ENCODE measurements at regions not wholly inside any gene's neighbourhood (a gene's known extent, or its start where the extent isn't known, plus 50 kb on each side); places are given as distances from the start of the nearest gene placed in this dataset.

- Histone ChIP-seq H4K5ac (ENCODE audit: low read length) (no peak overlapping the region), H3K79me2 (ENCODE audit: control insufficient read depth, insufficient read depth, low read length) (no peaks in the 10 kb centered on the region), H3K36me3 (ENCODE audit: control insufficient read depth, insufficient read depth, low read length) (no peaks in the 10 kb centered on the region), H3K4me2 (ENCODE audit: low read length) (no peak overlapping the region), H2BK120ac (ENCODE audit: low read depth, low read length) (no peak overlapping the region), H2BK5ac (ENCODE audit: low read length) (no peak overlapping the region), H3K9ac (ENCODE audit: low read length) (no peak overlapping the region), H3K27ac (ENCODE audit: low read depth, low read length) (no peak overlapping the region), H3K23ac (ENCODE audit: low read length) (no peak overlapping the region), H2AK5ac (ENCODE audit: low read length) (no peak overlapping the region), H3K4me1 (ENCODE audit: control insufficient read depth, low read depth, low read length) (no peaks in the 10 kb centered on the region), H3K4ac (ENCODE audit: low read depth, low read length) (no peak overlapping the region), H3K79me1 (ENCODE audit: low read length) (no peaks in the 10 kb centered on the region), H3K27me3 (ENCODE audit: insufficient read depth, low read length, poor library complexity) (no peaks in the 10 kb centered on the region), H3K56ac (ENCODE audit: low read length) (no peak overlapping the region), H4K8ac (ENCODE audit: low read depth, low read length) (no peak overlapping the region), H2BK15ac (replicated peaks; ENCODE audit: low read depth) (no peak overlapping the region), H3K4me3 (ENCODE audit: low read length) (no peak overlapping the region), H3K18ac (ENCODE audit: low read length) (no peak overlapping the region)
- no peak for DNase-seq
- WGBS (ENCODE audit: extremely low coverage, insufficient coverage, low lambda C conversion rate), result no CpG with 5 or more reads among the region's 7 CpGs
Measured at GRCh38 chr10:3325954-3326750, 153.6 kb upstream of the PITRM1 start.

GRCh38 chr10:3324612-3325038 lies 152.0 kb upstream of the PITRM1 start:
- no peak overlapping the region for H3K18ac ChIP-seq (ENCODE audit: low read length)
- WGBS (ENCODE audit: extremely low coverage, insufficient coverage, low lambda C conversion rate), result no CpG with 5 or more reads among the region's 8 CpGs
- H3K79me1 ChIP-seq (ENCODE audit: low read length), result no peaks in the 10 kb centered on the region
- no peaks in the 10 kb centered on the region for H3K27me3 ChIP-seq (ENCODE audit: insufficient read depth, low read length, poor library complexity)
- no peak overlapping the region for H3K4me3 ChIP-seq (ENCODE audit: low read length)
- H4K5ac ChIP-seq (ENCODE audit: low read length), result no peak overlapping the region
- H3K79me2 ChIP-seq (ENCODE audit: control insufficient read depth, insufficient read depth, low read length), result no peaks in the 10 kb centered on the region
- no peaks in the 10 kb centered on the region for H3K36me3 ChIP-seq (ENCODE audit: control insufficient read depth, insufficient read depth, low read length)
- no peak overlapping the region for H4K8ac ChIP-seq (ENCODE audit: low read depth, low read length)
- no peak overlapping the region for H3K27ac ChIP-seq (ENCODE audit: low read depth, low read length)
- no peak overlapping the region for H3K4ac ChIP-seq (ENCODE audit: low read depth, low read length)
- no peak overlapping the region for H3K9ac ChIP-seq (ENCODE audit: low read length)
- no peak overlapping the region for H2BK5ac ChIP-seq (ENCODE audit: low read length)
- H3K23ac ChIP-seq (ENCODE audit: low read length), result no peak overlapping the region
- no peaks in the 10 kb centered on the region for H3K4me1 ChIP-seq (ENCODE audit: control insufficient read depth, low read depth, low read length)
- no peak for DNase-seq
- H2BK120ac ChIP-seq (ENCODE audit: low read depth, low read length), result no peak overlapping the region
- no peak overlapping the region for H2BK15ac ChIP-seq (replicated peaks; ENCODE audit: low read depth)
- H3K56ac ChIP-seq (ENCODE audit: low read length), result no peak overlapping the region
- H2AK5ac ChIP-seq (ENCODE audit: low read length), result no peak overlapping the region
- no peak overlapping the region for H3K4me2 ChIP-seq (ENCODE audit: low read length)

GRCh38 chr10:3323865-3324498 lies 151.4 kb upstream of the PITRM1 start:
- H4K5ac ChIP-seq (ENCODE audit: low read length), result no peak overlapping the region
- H2BK15ac ChIP-seq (replicated peaks; ENCODE audit: low read depth), result no peak overlapping the region
- no peak overlapping the region for H3K9ac ChIP-seq (ENCODE audit: low read length)
- no peaks in the 10 kb centered on the region for H3K36me3 ChIP-seq (ENCODE audit: control insufficient read depth, insufficient read depth, low read length)
- DNase-seq, result no peak
- H2AK5ac ChIP-seq (ENCODE audit: low read length), result no peak overlapping the region
- H3K79me2 ChIP-seq (ENCODE audit: control insufficient read depth, insufficient read depth, low read length), result no peaks in the 10 kb centered on the region
- no peaks in the 10 kb centered on the region for H3K27me3 ChIP-seq (ENCODE audit: insufficient read depth, low read length, poor library complexity)
- H3K4me2 ChIP-seq (ENCODE audit: low read length), result no peak overlapping the region
- H2BK120ac ChIP-seq (ENCODE audit: low read depth, low read length), result no peak overlapping the region
- H3K4me3 ChIP-seq (ENCODE audit: low read length), result no peak overlapping the region
- H3K56ac ChIP-seq (ENCODE audit: low read length), result no peak overlapping the region
- no CpG with 5 or more reads among the region's 11 CpGs for WGBS (ENCODE audit: extremely low coverage, insufficient coverage, low lambda C conversion rate)
- no peak overlapping the region for H3K27ac ChIP-seq (ENCODE audit: low read depth, low read length)
- H3K18ac ChIP-seq (ENCODE audit: low read length), result no peak overlapping the region
- H3K79me1 ChIP-seq (ENCODE audit: low read length), result no peaks in the 10 kb centered on the region
- no peak overlapping the region for H3K4ac ChIP-seq (ENCODE audit: low read depth, low read length)
- no peak overlapping the region for H4K8ac ChIP-seq (ENCODE audit: low read depth, low read length)
- no peaks in the 10 kb centered on the region for H3K4me1 ChIP-seq (ENCODE audit: control insufficient read depth, low read depth, low read length)
- no peak overlapping the region for H3K23ac ChIP-seq (ENCODE audit: low read length)
- no peak overlapping the region for H2BK5ac ChIP-seq (ENCODE audit: low read length)

- Histone ChIP-seq H3K56ac (ENCODE audit: low read length) (no peak overlapping the region), H3K4me1 (ENCODE audit: control insufficient read depth, low read depth, low read length) (no peaks in the 10 kb centered on the region), H3K36me3 (ENCODE audit: control insufficient read depth, insufficient read depth, low read length) (no peaks in the 10 kb centered on the region), H4K8ac (ENCODE audit: low read depth, low read length) (no peak overlapping the region), H3K79me2 (ENCODE audit: control insufficient read depth, insufficient read depth, low read length) (no peaks in the 10 kb centered on the region), H3K18ac (ENCODE audit: low read length) (no peak overlapping the region), H3K79me1 (ENCODE audit: low read length) (no peaks in the 10 kb centered on the region), H2BK5ac (ENCODE audit: low read length) (no peak overlapping the region), H2BK120ac (ENCODE audit: low read depth, low read length) (no peak overlapping the region), H3K27me3 (ENCODE audit: insufficient read depth, low read length, poor library complexity) (no peaks in the 10 kb centered on the region), H3K27ac (ENCODE audit: low read depth, low read length) (no peak overlapping the region), H3K4ac (ENCODE audit: low read depth, low read length) (no peak overlapping the region), H2BK15ac (replicated peaks; ENCODE audit: low read depth) (no peak overlapping the region), H3K23ac (ENCODE audit: low read length) (no peak overlapping the region), H3K9ac (ENCODE audit: low read length) (no peak overlapping the region), H2AK5ac (ENCODE audit: low read length) (no peak overlapping the region), H3K4me3 (ENCODE audit: low read length) (no peak overlapping the region), H4K5ac (ENCODE audit: low read length) (no peak overlapping the region), H3K4me2 (ENCODE audit: low read length) (no peak overlapping the region)
- no peak for DNase-seq
- no CpG with 5 or more reads among the region's 9 CpGs for WGBS (ENCODE audit: extremely low coverage, insufficient coverage, low lambda C conversion rate)
Measured at GRCh38 chr10:3321123-3321522, 148.5 kb upstream of the PITRM1 start.

- Histone ChIP-seq H2BK15ac (replicated peaks; ENCODE audit: low read depth) (no peak overlapping the region), H2BK5ac (ENCODE audit: low read length) (no peak overlapping the region), H3K4me1 (ENCODE audit: control insufficient read depth, low read depth, low read length) (no peaks in the 10 kb centered on the region), H3K18ac (ENCODE audit: low read length) (no peak overlapping the region), H3K27ac (ENCODE audit: low read depth, low read length) (no peak overlapping the region), H3K4me3 (ENCODE audit: low read length) (no peak overlapping the region), H3K4ac (ENCODE audit: low read depth, low read length) (no peak overlapping the region), H2AK5ac (ENCODE audit: low read length) (no peak overlapping the region), H3K36me3 (ENCODE audit: control insufficient read depth, insufficient read depth, low read length) (no peaks in the 10 kb centered on the region), H3K79me1 (ENCODE audit: low read length) (no peaks in the 10 kb centered on the region), H2BK120ac (ENCODE audit: low read depth, low read length) (no peak overlapping the region), H3K4me2 (ENCODE audit: low read length) (no peak overlapping the region), H3K56ac (ENCODE audit: low read length) (no peak overlapping the region), H3K9ac (ENCODE audit: low read length) (no peak overlapping the region), H3K79me2 (ENCODE audit: control insufficient read depth, insufficient read depth, low read length) (no peaks in the 10 kb centered on the region), H3K27me3 (ENCODE audit: insufficient read depth, low read length, poor library complexity) (no peaks in the 10 kb centered on the region), H4K8ac (ENCODE audit: low read depth, low read length) (no peak overlapping the region), H3K23ac (ENCODE audit: low read length) (no peak overlapping the region), H4K5ac (ENCODE audit: low read length) (no peak overlapping the region)
- DNase-seq, result no peak
- WGBS (ENCODE audit: extremely low coverage, insufficient coverage, low lambda C conversion rate), result no CpG with 5 or more reads among the region's 25 CpGs
Measured at GRCh38 chr10:3319811-3320226, 147.2 kb upstream of the PITRM1 start.

All from mesendoderm (in vitro differentiated cells).